H1 (cell line): ENCODE measurements at regions not wholly inside any gene's neighbourhood (a gene's known extent, or its start where the extent isn't known, plus 50 kb on each side); places are given as distances from the start of the nearest gene placed in this dataset.

Source experiments
- ASH2L ChIP-seq: fragments of 200-600, 300-600 bp; sonication (generic); IDR thresholded peaks from one replicate; pipeline ENCODE4 v1.7.1; 2017; ENCODE audit warnings: low read length
- NRF1 ChIP-seq: IDR thresholded peaks from 2 replicates; pipeline ENCODE4 v1.6.1; 2011; ENCODE audit warnings: mild to moderate bottlenecking, low read depth, low read length, improper control_type of control experiment
- PHF8 ChIP-seq: fragments of 200-600 bp; sonication (generic); conservative IDR thresholded peaks from 2 replicates; pipeline ENCODE4 v1.7.1; 2012; ENCODE audit warnings: low read depth, mild to moderate bottlenecking, inconsistent platforms, low read length, moderate library complexity
- RFX5 ChIP-seq: IDR thresholded peaks from 2 replicates; pipeline ENCODE4 v1.6.1; 2011; ENCODE audit warnings: low read depth, low read length, improper control_type of control experiment, borderline replicate concordance
- TBP ChIP-seq: IDR thresholded peaks from 2 replicates; pipeline ENCODE4 v1.6.1; 2011; ENCODE audit warnings: low read depth, low read length, improper control_type of control experiment

- TF ChIP-seq ASH2L, result no peak
- no peak for TF ChIP-seq RFX5
- TF ChIP-seq PHF8, result no peak
- TF ChIP-seq TBP, result no peak
- no peak for TF ChIP-seq NRF1
Measured at GRCh38 chr5:60036192-60036938, 142.8 kb upstream of the PDE4D start (continued).
